ENCODE measurements at regions not wholly inside any gene's neighbourhood (a gene's known extent, or its start where the extent isn't known, plus 50 kb on each side); places are given as distances from the start of the nearest gene placed in this dataset.

- TF ChIP-seq CTCF (conservative IDR thresholded peaks at IDR 0.05; ENCODE audit: low read length), result no peak
- no peak for TF ChIP-seq EZH2phosphoT487 (IDR thresholded peaks at IDR 0.05; ENCODE audit: borderline replicate concordance, low read depth, low read length)
These were observed 124.3 kb upstream of the GATB start for GRCh38 chr4:151885123-151885522.

Measured in OCI-LY7 (cell line).